MM.1S (cell line): ENCODE measurements at regions not wholly inside any gene's neighbourhood (a gene's known extent, or its start where the extent isn't known, plus 50 kb on each side); places are given as distances from the start of the nearest gene placed in this dataset.

Source experiments
- DNase-seq: peaks from one replicate; pipeline ENCODE4 v3.0.0-alpha.2; 2015
- H2AFZ ChIP-seq: fragments of 300-600 bp; sonication (generic); 2 replicates; pipeline ENCODE4 v1.6.0; 2016; ENCODE audit warnings: antibody characterized with exemption, low read length
- H3F3A ChIP-seq: fragments of 300-600 bp; sonication (generic); 2 replicates; pipeline ENCODE4 v1.6.1; 2016; ENCODE audit warnings: mild to moderate bottlenecking, antibody characterized with exemption, low read length, moderate library complexity, mixed read lengths; ENCODE audit not compliant: insufficient read depth
- H3K27ac ChIP-seq: fragments of 300-600 bp; sonication (generic); 2 replicates; pipeline ENCODE4 v1.5.1; 2016; ENCODE audit warnings: mild to moderate bottlenecking, low read length
- H3K27me3 ChIP-seq: fragments of 300-600 bp; sonication (generic); replicated peaks from 2 replicates; pipeline ENCODE4 v1.6.0; 2016; ENCODE audit warnings: low read length; ENCODE audit not compliant: insufficient read depth
- H3K36me3 ChIP-seq: fragments of 300-600 bp; sonication (generic); replicated peaks from 2 replicates; pipeline ENCODE4 v1.6.1; 2016; ENCODE audit warnings: mild to moderate bottlenecking, low read length, mixed read lengths; ENCODE audit not compliant: insufficient read depth
- H3K4me1 ChIP-seq: fragments of 300-600 bp; sonication (generic); 2 replicates; pipeline ENCODE4 v1.6.1; 2016; ENCODE audit warnings: low read length, mixed read lengths
- H3K4me2 ChIP-seq: fragments of 300-600 bp; sonication (generic); 2 replicates; pipeline ENCODE4 v1.6.0; 2016; ENCODE audit warnings: low read depth, low read length
- H3K4me3 ChIP-seq: fragments of 300-600 bp; sonication (generic); 2 replicates; pipeline ENCODE4 v1.5.1; 2016; ENCODE audit warnings: low read length, mixed read lengths
- H3K79me2 ChIP-seq: fragments of 300-600 bp; sonication (generic); 2 replicates; pipeline ENCODE4 v1.6.1; 2016; ENCODE audit warnings: mixed run types, low read length, mixed read lengths
- H3K9ac ChIP-seq: fragments of 300-600 bp; sonication (generic); 2 replicates; pipeline ENCODE4 v1.6.1; 2016; ENCODE audit warnings: low read length, mixed read lengths
- H3K9me2 ChIP-seq: fragments of 300-600 bp; sonication (generic); replicated peaks from 2 replicates; pipeline ENCODE4 v1.6.1; 2016; ENCODE audit warnings: mild to moderate bottlenecking, low read length, mixed read lengths; ENCODE audit not compliant: insufficient read depth
- H3K9me3 ChIP-seq: fragments of 300-600 bp; sonication (generic); replicated peaks from 2 replicates; pipeline ENCODE4 v1.6.1; 2016; ENCODE audit warnings: mild to moderate bottlenecking, low read length, mixed read lengths; ENCODE audit not compliant: insufficient read depth
- H4K20me1 ChIP-seq: fragments of 300-600 bp; sonication (generic); 2 replicates; pipeline ENCODE4 v1.6.1; 2016; ENCODE audit warnings: mild to moderate bottlenecking, low read length, moderate library complexity, mixed read lengths; ENCODE audit not compliant: insufficient read depth
- EZH2 ChIP-seq: fragments of 300-600 bp; sonication (generic); optimal IDR thresholded peaks from 2 replicates; pipeline ENCODE3; 2017; ENCODE audit warnings: low read depth, mild to moderate bottlenecking, antibody characterized with exemption, low read length, mixed read lengths
- EZH2phosphoT487 ChIP-seq: fragments of 300-600 bp; sonication (generic); IDR thresholded peaks from 2 replicates; pipeline ENCODE4 v1.6.1; 2018; ENCODE audit warnings: antibody characterized with exemption, low read length
- TF ChIP-seq, protein P1 (sequence below): fragments of 300-600 bp; sonication (generic); IDR thresholded peaks from 2 replicates; pipeline ENCODE4 v1.5.1; 2016; ENCODE audit warnings: antibody characterized with exemption, low read length, mixed read lengths

DNA sequence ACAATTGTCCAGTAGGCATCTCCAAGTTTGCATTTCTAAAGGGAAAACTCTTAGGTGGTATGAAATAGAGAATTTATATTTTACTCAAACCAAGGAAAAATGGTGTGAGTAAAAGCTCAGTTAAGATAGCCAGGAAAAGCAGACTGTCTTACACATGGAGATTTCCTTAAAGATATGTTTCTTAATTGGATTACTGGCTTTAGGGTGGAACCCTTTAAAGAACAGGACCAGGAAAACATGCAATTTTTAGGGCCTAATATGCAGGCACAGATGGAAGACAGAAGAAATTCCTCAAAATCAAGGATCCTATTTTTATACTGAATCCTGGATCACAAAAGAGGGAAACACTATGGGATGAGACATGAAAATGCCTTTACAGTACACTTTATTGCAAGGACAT lies 100.3 kb upstream of the PCDH17 start:
- Histone ChIP-seq H3K9ac (no peak overlapping the region), H3K9me2 (no peaks in the 10 kb centered on the region), H3K79me2 (no peaks in the 10 kb centered on the region), H3K4me3 (no peak overlapping the region), H4K20me1 (no peaks in the 10 kb centered on the region), H3K4me1 (no peaks in the 10 kb centered on the region), H3K27ac (no peak overlapping the region), H3K9me3 (no peaks in the 10 kb centered on the region), H3K4me2 (no peak overlapping the region), H3F3A (no peaks in the 10 kb centered on the region), H3K27me3 (no peaks in the 10 kb centered on the region), H3K36me3 (no peaks in the 10 kb centered on the region), H2AFZ (no peak overlapping the region)
- no peak for DNase-seq
- TF ChIP-seq EZH2phosphoT487 (no peak), EZH2 (no peak)
- TF ChIP-seq, protein P1, sequence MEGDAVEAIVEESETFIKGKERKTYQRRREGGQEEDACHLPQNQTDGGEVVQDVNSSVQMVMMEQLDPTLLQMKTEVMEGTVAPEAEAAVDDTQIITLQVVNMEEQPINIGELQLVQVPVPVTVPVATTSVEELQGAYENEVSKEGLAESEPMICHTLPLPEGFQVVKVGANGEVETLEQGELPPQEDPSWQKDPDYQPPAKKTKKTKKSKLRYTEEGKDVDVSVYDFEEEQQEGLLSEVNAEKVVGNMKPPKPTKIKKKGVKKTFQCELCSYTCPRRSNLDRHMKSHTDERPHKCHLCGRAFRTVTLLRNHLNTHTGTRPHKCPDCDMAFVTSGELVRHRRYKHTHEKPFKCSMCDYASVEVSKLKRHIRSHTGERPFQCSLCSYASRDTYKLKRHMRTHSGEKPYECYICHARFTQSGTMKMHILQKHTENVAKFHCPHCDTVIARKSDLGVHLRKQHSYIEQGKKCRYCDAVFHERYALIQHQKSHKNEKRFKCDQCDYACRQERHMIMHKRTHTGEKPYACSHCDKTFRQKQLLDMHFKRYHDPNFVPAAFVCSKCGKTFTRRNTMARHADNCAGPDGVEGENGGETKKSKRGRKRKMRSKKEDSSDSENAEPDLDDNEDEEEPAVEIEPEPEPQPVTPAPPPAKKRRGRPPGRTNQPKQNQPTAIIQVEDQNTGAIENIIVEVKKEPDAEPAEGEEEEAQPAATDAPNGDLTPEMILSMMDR, result no peak

DNA sequence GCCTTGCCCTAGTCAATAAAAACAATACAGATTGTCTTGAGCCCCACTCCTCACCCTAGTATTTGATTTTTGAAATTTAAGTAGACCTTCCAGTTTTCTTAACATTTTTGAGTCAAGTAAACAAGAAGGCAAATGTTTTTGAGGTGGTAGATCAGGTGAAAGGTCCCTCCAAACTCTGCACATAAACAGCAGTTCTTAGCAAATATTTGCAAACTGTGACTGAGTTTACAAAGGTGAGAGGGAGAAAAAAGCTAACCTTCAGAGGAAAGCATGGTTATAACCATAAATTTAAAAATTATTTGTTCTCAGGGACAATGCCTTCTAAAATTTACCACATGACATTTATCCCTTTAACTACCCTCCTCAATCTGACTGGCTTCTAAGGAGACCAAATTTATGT lies 84.6 kb upstream of the PCDH17 start:
- Histone ChIP-seq H3K4me2 (no peak overlapping the region), H4K20me1 (no peaks in the 10 kb centered on the region), H3K9ac (no peak overlapping the region), H3K36me3 (no peaks in the 10 kb centered on the region), H3F3A (no peaks in the 10 kb centered on the region), H3K4me3 (no peak overlapping the region), H2AFZ (no peak overlapping the region), H3K79me2 (no peaks in the 10 kb centered on the region), H3K9me2 (no peaks in the 10 kb centered on the region), H3K4me1 (no peaks in the 10 kb centered on the region), H3K27ac (no peak overlapping the region), H3K27me3 (no peaks in the 10 kb centered on the region), H3K9me3 (no peaks in the 10 kb centered on the region)
- no peak for DNase-seq
- TF ChIP-seq EZH2phosphoT487, result no peak
- TF ChIP-seq, protein P1, result no peak
- TF ChIP-seq EZH2, result no peak

DNA sequence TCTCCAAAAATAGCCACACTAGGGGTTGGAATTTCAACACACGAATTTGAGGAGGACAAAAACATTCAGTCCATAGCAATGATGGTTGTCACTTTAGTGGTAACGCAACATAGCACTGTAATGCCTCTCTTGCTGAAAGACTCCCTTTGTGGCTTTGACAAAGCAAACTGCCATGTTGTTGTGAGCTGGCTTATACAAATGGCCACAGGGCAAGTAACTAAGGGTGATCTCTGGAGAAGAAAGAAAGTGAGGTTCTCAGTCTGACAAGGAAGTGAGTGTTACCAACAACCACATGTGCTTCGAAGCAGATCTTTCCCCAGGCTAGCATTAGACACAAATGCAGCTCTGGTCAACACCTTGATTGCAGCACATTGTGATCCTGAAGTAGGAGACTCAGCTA lies 79.1 kb upstream of the PCDH17 start:
- Histone ChIP-seq H2AFZ (no peak overlapping the region), H3F3A (no peaks in the 10 kb centered on the region), H4K20me1 (no peaks in the 10 kb centered on the region), H3K9ac (no peak overlapping the region), H3K4me1 (no peaks in the 10 kb centered on the region), H3K9me3 (no peaks in the 10 kb centered on the region), H3K9me2 (no peaks in the 10 kb centered on the region), H3K79me2 (no peaks in the 10 kb centered on the region), H3K27ac (no peak overlapping the region), H3K27me3 (no peaks in the 10 kb centered on the region), H3K4me3 (no peak overlapping the region), H3K36me3 (no peaks in the 10 kb centered on the region), H3K4me2 (no peak overlapping the region)
- TF ChIP-seq EZH2phosphoT487, result no peak
- no peak for TF ChIP-seq EZH2
- TF ChIP-seq, protein P1, result no peak
- DNase-seq, result no peak

DNA sequence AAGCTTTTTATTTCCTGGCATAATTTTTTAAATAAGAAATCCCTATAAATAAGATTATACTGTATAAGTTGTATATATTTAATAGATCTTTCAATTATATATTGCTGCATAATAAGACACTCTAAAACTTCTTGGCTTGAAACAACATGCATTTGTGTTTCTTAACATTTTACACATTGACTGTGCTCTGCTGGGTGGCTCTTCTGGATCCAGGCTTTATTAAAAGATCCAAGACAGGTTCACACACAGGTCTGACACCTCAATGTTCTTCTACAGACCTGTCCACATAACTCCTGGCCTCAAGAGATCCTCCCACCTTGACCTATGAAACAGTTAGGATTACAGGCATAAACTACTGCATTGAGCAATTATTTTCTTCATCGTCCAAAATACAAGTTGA lies 77.6 kb upstream of the PCDH17 start:
- Histone ChIP-seq H3K4me3 (no peak overlapping the region), H3K4me1 (no peaks in the 10 kb centered on the region), H3F3A (no peaks in the 10 kb centered on the region), H3K27ac (no peak overlapping the region), H2AFZ (no peak overlapping the region), H3K27me3 (no peaks in the 10 kb centered on the region), H3K9ac (no peak overlapping the region), H3K9me3 (no peaks in the 10 kb centered on the region), H4K20me1 (no peaks in the 10 kb centered on the region), H3K79me2 (no peaks in the 10 kb centered on the region), H3K9me2 (no peaks in the 10 kb centered on the region), H3K4me2 (no peak overlapping the region), H3K36me3 (no peaks in the 10 kb centered on the region)
- TF ChIP-seq, protein P1, result no peak
- no peak for TF ChIP-seq EZH2
- no peak for TF ChIP-seq EZH2phosphoT487
- DNase-seq, result no peak
